Activated CD4-positive, alpha-beta T cell treated with anti-CD3 and anti-CD28 coated beads, Interleukin-2, amount 10 ng/mL, durations not matched to agents 7 days and 5 days (primary cell): ENCODE measurements at regions not wholly inside any gene's neighbourhood (a gene's known extent, or its start where the extent isn't known, plus 50 kb on each side); places are given as distances from the start of the nearest gene placed in this dataset.
"Not testable (repeated sequence)": the region's sequence is repeated elsewhere in the genome, so short reads cannot be mapped to it uniquely, and the experiment has no call there.

ENCODE experiments used
- CTCF ChIA-PET: fragments of 350-600 bp; sonication (Branson Sonifier 250); formaldehyde crosslinking; loops from one replicate; lab custom pipeline; 2021; ENCODE audit warnings: antibody characterized with exemption; lab: Charles Lee
- POLR2A ChIA-PET: fragments of 350-600 bp; sonication (Branson Sonifier 250); formaldehyde crosslinking; loops from one replicate; lab custom pipeline; 2021; ENCODE audit warnings: antibody characterized with exemption; lab: Charles Lee
- DNase-seq: peaks from one replicate; pipeline ENCODE4 v3.0.0-alpha.2; 2020
- H3K27ac Mint-ChIP-seq: one replicate; pipeline ENCODE4 v1.8.0; 2021; ENCODE audit warnings: mild to moderate bottlenecking, moderate library complexity, mixed read lengths
- H3K27me3 Mint-ChIP-seq: one replicate; pipeline ENCODE4 v1.8.0; 2021; ENCODE audit warnings: mixed read lengths
- H3K36me3 Mint-ChIP-seq: one replicate; pipeline ENCODE4 v1.8.0; 2021; ENCODE audit warnings: low read depth, mixed read lengths
- H3K4me1 Mint-ChIP-seq: one replicate; pipeline ENCODE4 v1.8.0; 2021; ENCODE audit warnings: mixed read lengths
- H3K4me3 Mint-ChIP-seq: one replicate; pipeline ENCODE4 v1.8.0; 2021; ENCODE audit warnings: mild to moderate bottlenecking, moderate library complexity, mixed read lengths
- H3K9me3 Mint-ChIP-seq: one replicate; pipeline ENCODE4 v1.8.0; 2021; ENCODE audit warnings: mixed read lengths

DNA sequence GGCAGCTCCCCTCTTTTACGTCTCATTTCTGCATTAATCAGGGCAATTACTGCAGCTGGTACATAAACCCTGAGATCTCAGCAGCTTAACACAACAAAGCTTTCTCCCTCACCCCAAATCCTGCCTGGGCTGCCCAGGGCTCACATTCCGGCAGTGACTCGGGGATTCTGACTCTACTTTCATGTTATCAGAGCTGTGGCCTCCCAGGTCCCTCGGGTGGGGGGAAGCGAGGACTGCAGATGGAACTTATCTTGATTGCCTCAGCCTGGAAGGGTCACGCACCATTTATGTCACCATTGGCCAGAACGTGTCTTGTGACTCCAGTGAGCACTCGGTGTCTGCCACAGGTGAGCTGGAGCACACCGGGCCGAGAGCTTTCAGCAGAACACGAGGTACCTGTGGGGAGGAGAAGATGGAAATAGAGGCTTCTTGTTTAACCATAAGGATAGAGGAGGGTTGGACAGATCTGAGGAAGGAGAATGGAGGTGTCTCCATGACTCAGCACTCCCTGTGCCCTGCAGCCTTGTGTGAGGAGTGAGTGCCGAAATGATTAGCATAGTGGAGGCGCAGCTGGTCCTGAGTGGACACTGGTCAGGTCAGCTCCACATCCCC lies 88.5 kb upstream of the EXOC2 start:
- Mint-ChIP-seq H3K36me3 (no peaks in the 10 kb centered on the region), H3K9me3 (no peaks in the 10 kb centered on the region), H3K27ac (no peak overlapping the region), H3K27me3 (peaks cover 17% of the 10 kb centered on the region), H3K4me3 (no peak overlapping the region), H3K4me1 (no peaks in the 10 kb centered on the region)
- DNase-seq = no peak
- POLR2A ChIA-PET = no interaction called here
- CTCF ChIA-PET = interaction anchor here (1.1 kb wide), 1 partner anchor 40 kb away, joined by 3 read pairs; no protein-coding TSS in a partner anchor

DNA sequence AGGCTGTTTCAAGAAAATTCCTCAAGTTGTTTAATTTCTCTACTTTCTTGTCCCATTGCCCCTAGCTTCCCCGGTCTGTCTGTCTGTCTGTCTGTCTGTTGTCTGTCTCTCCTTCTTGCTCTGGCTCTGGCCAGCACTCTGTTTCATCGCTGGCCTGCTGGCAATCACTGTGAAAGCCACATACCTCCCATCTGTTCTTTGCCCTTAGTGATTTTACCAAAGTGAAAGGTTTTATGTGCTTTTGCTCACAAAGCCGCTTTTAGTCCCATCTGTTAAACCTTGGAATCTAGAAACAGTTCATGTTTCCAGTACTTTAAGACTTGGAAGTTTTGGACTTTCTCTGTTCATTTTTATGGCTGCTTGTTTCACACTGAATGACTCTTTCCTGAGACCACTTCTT lies 87.8 kb upstream of the EXOC2 start:
- no peaks in the 10 kb centered on the region for H3K9me3 Mint-ChIP-seq
- no peaks in the 10 kb centered on the region for H3K4me1 Mint-ChIP-seq
- H3K4me3 Mint-ChIP-seq = no peak overlapping the region
- POLR2A ChIA-PET = no interaction called here
- no peaks in the 10 kb centered on the region for H3K36me3 Mint-ChIP-seq
- peaks cover 17% of the 10 kb centered on the region for H3K27me3 Mint-ChIP-seq
- DNase-seq = no peak
- no peak overlapping the region for H3K27ac Mint-ChIP-seq
- CTCF ChIA-PET = no interaction called here

DNA sequence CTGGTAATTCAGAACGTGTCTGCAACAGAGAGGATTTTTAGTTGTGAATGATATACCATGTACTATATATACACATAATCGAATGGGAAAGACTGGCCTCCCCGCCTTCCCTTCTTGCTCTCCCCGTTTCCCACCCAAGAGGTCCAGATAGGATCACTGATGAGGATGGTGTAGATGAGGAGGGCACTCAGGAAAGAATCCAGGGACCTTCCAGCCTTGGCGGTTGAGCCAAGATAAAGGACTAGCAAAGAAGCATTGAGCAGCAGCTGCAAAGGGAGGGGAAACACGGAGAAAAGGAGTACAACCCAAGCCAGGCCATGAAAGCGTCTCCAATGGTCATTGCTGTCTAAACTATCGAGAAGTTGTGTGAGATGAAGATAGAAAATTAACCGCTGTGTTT lies 84.0 kb upstream of the EXOC2 start:
- ChIA-PET CTCF (no interaction called here), POLR2A (no interaction called here)
- Mint-ChIP-seq H3K9me3 (no peaks in the 10 kb centered on the region), H3K36me3 (no peaks in the 10 kb centered on the region), H3K27ac (no peak overlapping the region), H3K27me3 (peaks cover 25% of the 10 kb centered on the region), H3K4me3 (no peak overlapping the region), H3K4me1 (no peaks in the 10 kb centered on the region)
- no peak for DNase-seq

DNA sequence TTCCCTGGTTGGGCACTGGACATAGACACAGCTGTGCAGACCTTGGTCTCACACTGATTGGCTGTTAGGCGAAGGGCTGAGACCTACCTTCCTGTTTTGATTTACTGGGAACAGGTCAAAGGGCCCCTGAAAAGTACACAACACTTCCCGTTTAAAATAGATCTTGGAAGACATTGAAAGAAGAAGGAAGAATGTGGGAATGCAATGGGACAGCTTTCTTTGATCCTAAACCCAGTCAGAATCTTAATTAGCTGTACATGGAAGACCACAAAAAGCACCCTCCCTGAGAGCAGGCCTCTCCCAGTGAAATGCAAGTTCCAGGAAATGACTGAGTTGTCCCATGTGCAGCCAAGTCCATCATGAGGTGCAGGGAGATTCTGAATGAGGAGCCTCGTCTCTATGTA lies 83.6 kb upstream of the EXOC2 start:
- Mint-ChIP-seq H3K9me3 (no peaks in the 10 kb centered on the region), H3K36me3 (no peaks in the 10 kb centered on the region), H3K27me3 (peaks cover 25% of the 10 kb centered on the region), H3K4me3 (no peak overlapping the region), H3K4me1 (no peaks in the 10 kb centered on the region), H3K27ac (no peak overlapping the region)
- POLR2A ChIA-PET = no interaction called here
- CTCF ChIA-PET = no interaction called here
- no peak for DNase-seq

DNA sequence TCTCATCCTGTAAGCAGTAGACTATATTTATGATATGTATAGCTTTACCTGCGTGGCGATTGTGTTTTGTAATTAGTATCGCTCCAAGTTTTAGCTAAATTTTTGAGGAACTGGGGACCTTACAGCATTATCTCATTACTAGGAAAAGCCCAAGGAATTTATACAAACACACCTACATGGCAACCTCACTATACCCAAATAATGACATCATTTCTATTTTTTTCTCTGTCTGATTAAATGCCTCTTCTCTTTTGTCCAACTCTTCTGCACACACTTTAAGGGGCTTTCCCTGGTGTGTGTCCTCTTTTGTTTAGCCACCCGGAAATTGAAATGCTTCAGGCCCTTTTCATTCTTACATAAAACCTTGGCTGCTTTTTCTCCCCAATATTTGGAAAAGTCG lies 82.9 kb upstream of the EXOC2 start:
- no peak overlapping the region for H3K4me3 Mint-ChIP-seq
- H3K9me3 Mint-ChIP-seq = no peaks in the 10 kb centered on the region
- POLR2A ChIA-PET = no interaction called here
- CTCF ChIA-PET = no interaction called here
- no peak overlapping the region for H3K27ac Mint-ChIP-seq
- H3K27me3 Mint-ChIP-seq = peaks cover 20% of the 10 kb centered on the region
- no peaks in the 10 kb centered on the region for H3K4me1 Mint-ChIP-seq
- no peaks in the 10 kb centered on the region for H3K36me3 Mint-ChIP-seq
- DNase-seq = no peak

DNA sequence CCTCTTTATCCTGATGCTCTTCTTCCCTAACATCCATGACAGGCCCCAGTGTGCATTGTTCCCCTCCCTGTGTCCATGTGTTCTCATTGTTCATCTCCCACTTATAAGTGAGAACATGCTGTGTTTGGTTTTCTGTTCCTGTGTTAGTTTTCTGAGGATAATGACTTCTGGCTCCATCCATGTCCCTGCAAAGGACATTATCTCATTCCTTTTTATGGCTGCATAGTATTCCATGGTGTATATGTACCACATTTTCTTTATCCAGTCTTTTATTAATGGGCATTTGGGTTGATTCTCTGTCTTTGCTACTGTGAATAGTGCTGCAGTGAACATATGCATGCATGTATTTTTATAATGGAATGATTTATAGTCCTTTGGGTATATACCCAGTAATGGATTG lies 78.7 kb upstream of the EXOC2 start:
- H3K9me3 Mint-ChIP-seq, H3K36me3 Mint-ChIP-seq, H3K27ac Mint-ChIP-seq, POLR2A ChIA-PET, H3K4me1 Mint-ChIP-seq, H3K4me3 Mint-ChIP-seq, CTCF ChIA-PET, DNase-seq: not testable (repeated sequence)
- peaks cover 35% of the 10 kb centered on the region for H3K27me3 Mint-ChIP-seq

DNA sequence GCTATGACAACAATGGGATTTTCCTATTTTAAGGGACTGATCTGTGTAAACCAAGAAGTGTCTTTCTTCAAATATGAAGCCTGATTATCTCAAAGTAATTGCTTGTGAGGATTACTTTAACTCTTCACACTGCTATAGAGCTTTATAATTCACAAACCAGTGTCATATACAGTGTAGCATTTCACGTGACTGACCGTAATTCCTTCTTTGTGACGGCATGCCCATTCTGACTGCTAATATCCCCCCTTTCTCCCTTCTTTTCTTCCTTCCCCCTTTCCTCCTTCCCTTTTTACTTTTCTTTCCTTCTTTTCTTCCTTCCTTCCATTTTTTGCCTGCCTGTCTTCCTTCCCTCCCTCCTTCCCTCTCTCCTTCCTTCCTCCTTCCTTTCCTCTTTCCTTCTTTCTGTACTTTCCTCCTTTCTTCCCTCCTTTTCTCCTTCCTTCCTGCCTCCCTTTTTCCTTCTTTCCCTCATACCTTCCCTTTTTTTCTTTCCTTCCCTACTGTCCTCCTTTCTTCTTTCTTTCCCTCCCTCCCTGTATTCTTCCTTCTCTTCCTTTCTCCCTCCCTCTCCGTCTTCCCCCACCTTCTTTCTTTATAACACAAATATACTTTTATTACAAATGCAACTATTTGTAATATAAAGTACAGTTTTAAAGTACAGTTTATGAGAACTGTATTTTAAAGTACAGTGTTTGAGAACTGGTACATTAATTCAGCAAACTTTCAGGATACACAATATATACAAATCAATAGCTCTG lies 75.0 kb upstream of the EXOC2 start:
- DNase-seq = no peak
- H3K27me3 Mint-ChIP-seq = peaks cover 46% of the 10 kb centered on the region
- H3K4me1 Mint-ChIP-seq = peaks cover 1% of the 10 kb centered on the region
- CTCF ChIA-PET = no interaction called here
- H3K36me3 Mint-ChIP-seq = no peaks in the 10 kb centered on the region
- no peak overlapping the region for H3K4me3 Mint-ChIP-seq
- H3K27ac Mint-ChIP-seq = no peak overlapping the region
- POLR2A ChIA-PET = no interaction called here
- H3K9me3 Mint-ChIP-seq = no peaks in the 10 kb centered on the region

DNA sequence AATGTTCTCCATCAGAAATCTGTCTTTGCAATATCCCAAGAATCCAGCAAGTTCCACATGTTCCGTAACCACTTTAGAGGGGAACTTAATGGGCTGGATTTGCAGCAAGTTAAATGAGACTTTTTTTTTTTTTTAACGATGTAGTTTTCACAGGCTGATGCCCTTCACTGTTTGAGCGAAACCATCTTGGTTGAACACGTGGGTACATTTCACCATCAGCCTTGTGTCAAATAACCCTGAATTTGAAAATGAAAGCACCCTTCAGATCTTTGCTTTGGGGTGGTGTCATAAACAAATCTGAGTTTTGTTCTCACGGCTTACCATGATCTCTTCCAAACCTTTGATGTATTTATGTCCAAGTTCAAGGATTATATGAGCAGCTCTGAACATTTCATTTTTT lies 73.7 kb upstream of the EXOC2 start:
- no peak overlapping the region for H3K27ac Mint-ChIP-seq
- peaks cover 42% of the 10 kb centered on the region for H3K27me3 Mint-ChIP-seq
- POLR2A ChIA-PET = no interaction called here
- no peak for DNase-seq
- H3K4me3 Mint-ChIP-seq = no peak overlapping the region
- CTCF ChIA-PET = no interaction called here
- H3K4me1 Mint-ChIP-seq = peaks cover 1% of the 10 kb centered on the region
- H3K36me3 Mint-ChIP-seq = no peaks in the 10 kb centered on the region
- H3K9me3 Mint-ChIP-seq = no peaks in the 10 kb centered on the region

DNA sequence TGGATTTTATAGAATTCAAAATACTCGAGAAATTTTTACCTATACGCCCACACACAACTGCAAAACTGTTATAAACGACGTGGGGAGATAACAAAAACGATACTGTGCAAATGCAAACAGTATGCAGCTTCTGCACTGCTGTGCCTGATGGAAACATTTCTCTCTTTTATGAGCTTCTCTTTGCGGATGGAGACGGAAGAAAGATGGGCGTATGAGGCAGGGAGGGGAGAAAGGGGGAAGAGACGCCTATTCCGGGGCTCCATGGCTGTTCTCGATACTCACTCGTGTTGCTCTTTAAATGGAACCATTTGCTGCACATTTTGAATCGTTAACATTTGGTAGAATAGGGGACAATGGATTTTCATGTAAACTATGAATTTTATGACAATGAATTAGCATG lies 69.1 kb upstream of the EXOC2 start:
- Mint-ChIP-seq H3K27ac (no peak overlapping the region), H3K4me1 (peaks cover 1% of the 10 kb centered on the region), H3K9me3 (no peaks in the 10 kb centered on the region), H3K27me3 (peaks cover 23% of the 10 kb centered on the region), H3K36me3 (no peaks in the 10 kb centered on the region), H3K4me3 (no peak overlapping the region)
- DNase-seq = no peak
- ChIA-PET POLR2A (no interaction called here), CTCF (no interaction called here)

DNA sequence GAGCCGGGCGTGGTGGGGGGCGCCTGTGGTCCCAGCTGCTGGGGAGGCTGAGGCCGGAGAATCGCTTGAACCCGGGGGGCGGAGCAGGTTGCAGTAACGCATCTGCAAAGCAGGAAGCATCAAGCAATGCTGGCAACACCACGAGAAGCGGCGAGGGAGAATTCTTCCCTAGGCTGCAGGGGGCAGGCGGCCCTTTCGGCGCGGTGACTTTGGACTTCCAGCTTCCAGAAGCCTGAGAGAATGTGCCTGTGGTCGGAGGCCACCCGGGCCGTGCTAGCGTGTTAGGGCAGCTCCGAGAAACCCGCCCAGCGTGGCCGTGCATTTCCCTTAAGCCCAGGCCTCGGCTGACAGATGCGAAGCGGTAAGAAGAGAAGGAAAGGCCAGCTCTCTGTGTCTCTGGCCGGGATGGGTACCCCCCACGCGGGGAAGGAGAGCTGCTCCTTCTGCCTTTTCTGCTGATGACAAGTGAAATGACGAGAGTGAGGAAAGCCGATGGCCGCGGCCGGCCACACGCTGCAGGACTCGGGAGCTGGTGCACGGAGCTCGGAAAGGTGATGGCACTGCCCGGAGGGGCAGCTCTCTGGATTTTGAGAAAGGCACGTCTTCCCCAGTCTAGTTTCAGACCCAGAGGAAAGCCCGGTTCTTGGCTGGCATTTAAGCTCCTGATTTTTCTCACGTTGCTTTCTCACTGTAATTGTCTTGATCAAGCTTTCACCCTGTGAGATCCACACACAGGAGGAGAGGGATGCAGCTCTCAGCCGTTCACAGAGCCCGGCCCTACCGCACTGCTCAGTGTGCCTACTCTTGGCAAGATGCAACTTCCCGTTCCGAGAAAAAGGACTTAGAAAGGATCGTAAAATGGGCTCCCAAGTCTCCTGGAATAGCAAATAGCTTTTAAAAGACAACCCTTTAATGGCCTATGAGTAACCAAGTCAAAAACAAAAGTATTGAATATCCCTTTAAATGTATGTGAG lies 68.3 kb upstream of the EXOC2 start:
- ChIA-PET CTCF (no interaction called here), POLR2A (no interaction called here)
- DNase-seq = no peak
- Mint-ChIP-seq H3K4me3 (no peak overlapping the region), H3K27me3 (peaks cover 18% of the 10 kb centered on the region), H3K36me3 (no peaks in the 10 kb centered on the region), H3K27ac (no peak overlapping the region), H3K9me3 (no peaks in the 10 kb centered on the region), H3K4me1 (no peaks in the 10 kb centered on the region)

DNA sequence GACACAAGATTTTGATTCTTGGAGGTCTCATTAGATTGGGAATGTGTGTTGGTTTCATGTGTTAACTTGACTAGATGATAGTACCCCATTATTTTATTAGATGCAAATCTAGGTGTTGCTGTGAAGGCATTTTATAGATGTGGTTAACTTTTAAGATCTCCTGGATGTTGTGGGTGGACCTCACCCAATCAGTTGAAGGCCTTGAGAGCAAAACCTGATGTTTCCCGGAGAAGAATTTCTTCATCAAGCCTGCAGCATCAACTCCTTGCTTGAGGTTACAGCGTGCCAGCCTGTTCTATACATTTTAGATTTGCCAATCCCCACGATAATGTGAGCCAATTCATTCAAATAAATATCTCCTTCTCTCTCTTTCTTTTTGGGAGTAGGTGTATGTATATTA lies 66.8 kb upstream of the EXOC2 start:
- no peak overlapping the region for H3K27ac Mint-ChIP-seq
- H3K4me1 Mint-ChIP-seq = no peaks in the 10 kb centered on the region
- ChIA-PET CTCF (no interaction called here), POLR2A (no interaction called here)
- DNase-seq = no peak
- peaks cover 10% of the 10 kb centered on the region for H3K27me3 Mint-ChIP-seq
- no peak overlapping the region for H3K4me3 Mint-ChIP-seq
- H3K36me3 Mint-ChIP-seq = no peaks in the 10 kb centered on the region
- H3K9me3 Mint-ChIP-seq = no peaks in the 10 kb centered on the region

DNA sequence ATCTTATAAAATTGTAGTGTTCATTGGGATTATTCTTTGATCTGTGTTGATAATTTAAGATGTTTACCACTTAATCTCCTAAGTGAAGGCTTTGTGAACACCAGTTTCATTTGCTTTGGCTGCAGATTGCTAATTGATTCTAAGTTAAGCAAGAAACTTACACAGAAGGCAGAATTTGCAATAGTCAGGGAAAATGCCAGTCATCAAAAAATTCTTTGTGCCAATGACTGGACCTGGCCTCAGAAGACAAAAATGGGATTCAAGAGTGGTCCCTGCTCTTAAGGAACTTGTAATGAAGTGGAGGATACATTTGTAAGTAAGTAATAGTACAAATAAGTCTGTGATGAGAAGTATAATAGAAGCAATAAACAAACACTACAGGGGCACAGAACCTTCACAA lies 63.3 kb upstream of the EXOC2 start:
- Mint-ChIP-seq H3K36me3 (no peaks in the 10 kb centered on the region), H3K27ac (no peak overlapping the region), H3K27me3 (peaks cover 3% of the 10 kb centered on the region), H3K4me3 (no peak overlapping the region), H3K9me3 (no peaks in the 10 kb centered on the region), H3K4me1 (no peaks in the 10 kb centered on the region)
- CTCF ChIA-PET = interaction anchor here (0.6 kb wide), 1 partner anchor 305 kb away, joined by 4 read pairs; no protein-coding TSS in a partner anchor
- no peak for DNase-seq
- POLR2A ChIA-PET = no interaction called here

DNA sequence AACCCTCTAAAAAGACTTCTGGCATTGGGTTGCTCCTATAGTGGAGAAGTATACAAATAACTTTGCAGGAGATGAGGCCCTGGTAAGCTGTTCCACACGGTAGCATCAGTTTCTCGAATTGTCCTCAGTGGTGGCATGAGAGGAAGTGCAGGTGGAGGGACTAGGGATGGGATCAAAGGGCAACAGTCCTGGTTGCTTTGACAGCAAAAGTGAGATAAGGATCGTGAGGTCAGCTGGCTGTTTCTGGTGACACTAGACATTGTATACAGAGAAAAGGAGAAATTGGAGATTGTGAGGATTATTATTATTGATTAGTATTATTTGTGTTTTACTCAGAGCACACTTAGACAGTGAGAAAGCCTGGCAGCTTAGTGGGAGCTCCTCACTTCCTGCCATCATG lies 61.3 kb upstream of the EXOC2 start:
- H3K4me3 Mint-ChIP-seq = no peak overlapping the region
- no peaks in the 10 kb centered on the region for H3K9me3 Mint-ChIP-seq
- no peak overlapping the region for H3K27ac Mint-ChIP-seq
- ChIA-PET POLR2A (no interaction called here), CTCF (no interaction called here)
- H3K27me3 Mint-ChIP-seq = peaks cover 3% of the 10 kb centered on the region
- no peak for DNase-seq
- H3K4me1 Mint-ChIP-seq = no peaks in the 10 kb centered on the region
- H3K36me3 Mint-ChIP-seq = no peaks in the 10 kb centered on the region
